DOHH2 (cell line): ENCODE measurements at regions not wholly inside any gene's neighbourhood (a gene's known extent, or its start where the extent isn't known, plus 50 kb on each side); places are given as distances from the start of the nearest gene placed in this dataset.

Experiments
- H3F3A ChIP-seq: fragments of 200-600 bp; sonication (generic), shearing (Covaris generic); 2 replicates; pipeline ENCODE4 v1.6.0; 2016; ENCODE audit warnings: antibody characterized with exemption, mild to moderate bottlenecking; ENCODE audit not compliant: control insufficient read depth, insufficient read depth
- H3K27ac ChIP-seq: fragments of 200-600 bp; sonication (generic); 2 replicates; pipeline ENCODE4 v1.5.1; 2014; ENCODE audit warnings: low read depth, mild to moderate bottlenecking, low read length, moderate library complexity
- H3K27me3 ChIP-seq: fragments of 200-600 bp; sonication (generic); 2 replicates; pipeline ENCODE4 v1.6.1; 2014; ENCODE audit warnings: mild to moderate bottlenecking, low read length, mixed read lengths; ENCODE audit not compliant: control insufficient read depth
- H3K36me3 ChIP-seq: fragments of 200-600 bp; sonication (generic); 2 replicates; pipeline ENCODE4 v1.6.1; 2014; ENCODE audit warnings: mild to moderate bottlenecking, low read length, moderate library complexity, mixed read lengths; ENCODE audit not compliant: control insufficient read depth
- H3K4me1 ChIP-seq: fragments of 200-600 bp; sonication (generic); 2 replicates; pipeline ENCODE4 v1.6.1; 2014; ENCODE audit warnings: mild to moderate bottlenecking, low read length, mixed read lengths; ENCODE audit not compliant: control insufficient read depth
- H3K4me2 ChIP-seq: fragments of 200-600 bp; sonication (generic); 2 replicates; pipeline ENCODE4 v1.6.0; 2014; ENCODE audit warnings: mild to moderate bottlenecking, low read length, moderate library complexity
- H3K4me3 ChIP-seq: fragments of 200-600 bp; sonication (generic); 2 replicates; pipeline ENCODE4 v1.5.1; 2014; ENCODE audit warnings: mild to moderate bottlenecking, low read length, mixed read lengths
- H3K79me2 ChIP-seq: fragments of 200-600 bp; sonication (generic); 2 replicates; pipeline ENCODE4 v1.6.1; 2014; ENCODE audit warnings: mild to moderate bottlenecking, low read length, mixed read lengths; ENCODE audit not compliant: control insufficient read depth
- H3K9me2 ChIP-seq: fragments of 200-600 bp; sonication (generic); replicated peaks from 2 replicates; pipeline ENCODE4 v1.6.1; 2014; ENCODE audit warnings: mild to moderate bottlenecking, low read length, mixed read lengths; ENCODE audit not compliant: control insufficient read depth
- H3K9me3 ChIP-seq: fragments of 200-600 bp; sonication (generic); 2 replicates; pipeline ENCODE4 v1.6.1; 2014; ENCODE audit warnings: antibody characterized with exemption, low read length, mixed read lengths; ENCODE audit not compliant: control insufficient read depth, insufficient read depth
- H4K20me1 ChIP-seq: fragments of 200-600 bp; sonication (generic); 2 replicates; pipeline ENCODE4 v1.6.0; 2014; ENCODE audit warnings: low read depth, mild to moderate bottlenecking, antibody characterized with exemption, low read length, moderate library complexity; ENCODE audit not compliant: control insufficient read depth, insufficient read depth
- EZH2phosphoT487 ChIP-seq: fragments of 200-600 bp; sonication (generic); IDR thresholded peaks from 2 replicates; pipeline ENCODE4 v1.6.1; 2017; ENCODE audit warnings: borderline replicate concordance, mild to moderate bottlenecking, antibody characterized with exemption, low read length, moderate library complexity, mixed read lengths
- TF ChIP-seq, protein P1 (sequence below): fragments of 200-600 bp; sonication (generic); IDR thresholded peaks from one replicate; pipeline ENCODE4 v1.5.1; 2014; ENCODE audit warnings: antibody characterized with exemption, mild to moderate bottlenecking, low read depth, low read length; ENCODE audit not compliant: poor library complexity, severe bottlenecking

- no peaks in the 10 kb centered on the region for H3K36me3 ChIP-seq
- H3K4me2 ChIP-seq = no peak overlapping the region
- no peaks in the 10 kb centered on the region for H3K4me1 ChIP-seq
- no peaks in the 10 kb centered on the region for H4K20me1 ChIP-seq
- no peaks in the 10 kb centered on the region for H3K79me2 ChIP-seq
- H3K9me2 ChIP-seq = no peaks in the 10 kb centered on the region
- no peaks in the 10 kb centered on the region for H3K27me3 ChIP-seq
- no peaks in the 10 kb centered on the region for H3K9me3 ChIP-seq
- H3K27ac ChIP-seq = no peak overlapping the region
- H3F3A ChIP-seq = no peaks in the 10 kb centered on the region
- no peak overlapping the region for H3K4me3 ChIP-seq
- TF ChIP-seq, protein P1, sequence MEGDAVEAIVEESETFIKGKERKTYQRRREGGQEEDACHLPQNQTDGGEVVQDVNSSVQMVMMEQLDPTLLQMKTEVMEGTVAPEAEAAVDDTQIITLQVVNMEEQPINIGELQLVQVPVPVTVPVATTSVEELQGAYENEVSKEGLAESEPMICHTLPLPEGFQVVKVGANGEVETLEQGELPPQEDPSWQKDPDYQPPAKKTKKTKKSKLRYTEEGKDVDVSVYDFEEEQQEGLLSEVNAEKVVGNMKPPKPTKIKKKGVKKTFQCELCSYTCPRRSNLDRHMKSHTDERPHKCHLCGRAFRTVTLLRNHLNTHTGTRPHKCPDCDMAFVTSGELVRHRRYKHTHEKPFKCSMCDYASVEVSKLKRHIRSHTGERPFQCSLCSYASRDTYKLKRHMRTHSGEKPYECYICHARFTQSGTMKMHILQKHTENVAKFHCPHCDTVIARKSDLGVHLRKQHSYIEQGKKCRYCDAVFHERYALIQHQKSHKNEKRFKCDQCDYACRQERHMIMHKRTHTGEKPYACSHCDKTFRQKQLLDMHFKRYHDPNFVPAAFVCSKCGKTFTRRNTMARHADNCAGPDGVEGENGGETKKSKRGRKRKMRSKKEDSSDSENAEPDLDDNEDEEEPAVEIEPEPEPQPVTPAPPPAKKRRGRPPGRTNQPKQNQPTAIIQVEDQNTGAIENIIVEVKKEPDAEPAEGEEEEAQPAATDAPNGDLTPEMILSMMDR = no peak
- TF ChIP-seq EZH2phosphoT487 = no peak
Observed at GRCh38 chr16:54873071-54873470, 57.6 kb upstream of the IRX5 start.

- Histone ChIP-seq H3K36me3 (no peaks in the 10 kb centered on the region), H3K27ac (no peak overlapping the region), H3K4me2 (no peak overlapping the region), H3K79me2 (no peaks in the 10 kb centered on the region), H3K4me1 (no peaks in the 10 kb centered on the region), H3K4me3 (no peak overlapping the region), H4K20me1 (no peaks in the 10 kb centered on the region), H3F3A (no peaks in the 10 kb centered on the region), H3K9me3 (no peaks in the 10 kb centered on the region), H3K9me2 (no peaks in the 10 kb centered on the region), H3K27me3 (no peaks in the 10 kb centered on the region)
- TF ChIP-seq EZH2phosphoT487 = no peak
Observed at GRCh38 chr16:54870151-54870550, 60.5 kb upstream of the IRX5 start.

DNA sequence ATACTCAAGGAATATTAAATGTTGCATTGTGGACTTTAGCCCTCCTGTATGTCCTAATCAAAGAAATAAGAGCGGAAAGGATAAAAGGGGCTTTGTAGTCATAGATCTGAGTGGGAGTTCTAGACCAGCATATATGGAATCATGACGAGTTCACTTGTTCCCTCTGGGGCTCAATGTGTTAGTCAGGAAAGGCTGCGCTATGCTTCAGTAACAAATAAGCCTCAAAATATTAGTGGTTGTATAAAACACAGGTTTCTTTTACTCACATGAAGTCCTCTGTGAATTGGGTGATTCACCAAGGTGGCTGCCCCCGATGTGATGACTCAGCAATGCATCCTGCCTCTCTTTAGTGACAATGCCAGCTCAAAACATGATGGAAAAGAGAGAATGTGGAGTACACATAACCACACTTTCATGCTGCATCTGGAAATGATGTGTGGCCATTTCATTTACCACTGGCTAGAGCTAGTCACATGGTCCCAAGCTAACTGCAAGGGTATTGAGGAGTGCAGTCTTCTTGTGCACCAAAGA lies 63.3 kb upstream of the IRX5 start:
- Histone ChIP-seq H3K4me3 (no peak overlapping the region), H3K9me3 (no peaks in the 10 kb centered on the region), H3K4me2 (no peak overlapping the region), H3K9me2 (no peaks in the 10 kb centered on the region), H3K27me3 (no peaks in the 10 kb centered on the region), H3K4me1 (no peaks in the 10 kb centered on the region), H4K20me1 (no peaks in the 10 kb centered on the region), H3K79me2 (no peaks in the 10 kb centered on the region), H3K36me3 (no peaks in the 10 kb centered on the region), H3F3A (no peaks in the 10 kb centered on the region), H3K27ac (no peak overlapping the region)
- TF ChIP-seq, protein P1 = no peak
- no peak for TF ChIP-seq EZH2phosphoT487

- Histone ChIP-seq H3K4me1 (no peaks in the 10 kb centered on the region), H3K36me3 (no peaks in the 10 kb centered on the region), H3K79me2 (no peaks in the 10 kb centered on the region), H3K9me3 (no peaks in the 10 kb centered on the region), H3F3A (no peaks in the 10 kb centered on the region), H3K27me3 (no peaks in the 10 kb centered on the region), H3K27ac (no peak overlapping the region), H3K4me2 (no peak overlapping the region), H4K20me1 (no peaks in the 10 kb centered on the region), H3K9me2 (no peaks in the 10 kb centered on the region), H3K4me3 (no peak overlapping the region)
- TF ChIP-seq EZH2phosphoT487 = no peak
- TF ChIP-seq, protein P1 = no peak
Observed at GRCh38 chr16:54862529-54862928, 68.1 kb upstream of the IRX5 start.
